GM23338 (cell line): ENCODE measurements at regions not wholly inside any gene's neighbourhood (a gene's known extent, or its start where the extent isn't known, plus 50 kb on each side); places are given as distances from the start of the nearest gene placed in this dataset.

Experiments used
- ATAC-seq: fragments of 200-7000 bp; cut with Tn5 transposase; 3 replicates; pipeline ENCODE4 v1.9.1; 2020
- DNase-seq: peaks from one replicate; pipeline ENCODE4 v3.0.0-alpha.2; 2015; ENCODE audit warnings: low spot score
- H2AFZ ChIP-seq: fragments of 200-600 bp; sonication (generic); 2 replicates; pipeline ENCODE4 v1.8.0; 2016; ENCODE audit warnings: antibody characterized with exemption, mild to moderate bottlenecking, moderate library complexity
- H3F3A ChIP-seq: fragments of 200-600 bp; sonication (generic); replicated peaks from 2 replicates; pipeline ENCODE4 v1.8.0; 2017; ENCODE audit warnings: antibody characterized with exemption, mixed run types, low read depth
- H3K27ac ChIP-seq: fragments of 200-600 bp; sonication (generic); 2 replicates; pipeline ENCODE4 v1.6.1; 2016; ENCODE audit warnings: low read depth
- H3K27me3 ChIP-seq: fragments of 200-600 bp; sonication (generic); 2 replicates; pipeline ENCODE4 v1.8.0; 2016; ENCODE audit warnings: mild to moderate bottlenecking, mixed run types, moderate library complexity; ENCODE audit not compliant: insufficient read depth
- H3K36me3 ChIP-seq: fragments of 200-600 bp; sonication (generic); 2 replicates; pipeline ENCODE4 v1.8.0; 2016; ENCODE audit warnings: mild to moderate bottlenecking; ENCODE audit not compliant: insufficient read depth
- H3K4me1 ChIP-seq: fragments of 200-600 bp; sonication (generic); 2 replicates; pipeline ENCODE4 v1.8.0; 2016; ENCODE audit warnings: mild to moderate bottlenecking, moderate library complexity; ENCODE audit not compliant: insufficient read depth
- H3K4me2 ChIP-seq: fragments of 200-600 bp; sonication (generic); 2 replicates; pipeline ENCODE4 v1.7.1; 2017; ENCODE audit warnings: mixed run types
- H3K4me3 ChIP-seq: fragments of 200-600 bp; sonication (generic); 2 replicates; pipeline ENCODE4 v1.6.1; 2016; ENCODE audit warnings: mixed run types
- H3K79me2 ChIP-seq: fragments of 200-600 bp; sonication (generic); replicated peaks from 2 replicates; pipeline ENCODE4 v1.8.0; 2017; ENCODE audit warnings: mild to moderate bottlenecking; ENCODE audit not compliant: insufficient read depth
- H3K9me2 ChIP-seq: fragments of 200-600 bp; sonication (generic); 2 replicates; pipeline ENCODE4 v1.8.0; 2017; ENCODE audit not compliant: insufficient read depth
- H4K20me1 ChIP-seq: fragments of 200-600 bp; sonication (generic); replicated peaks from 2 replicates; pipeline ENCODE4 v1.8.0; 2017; ENCODE audit warnings: mild to moderate bottlenecking; ENCODE audit not compliant: insufficient read depth
- H3K27ac Mint-ChIP-seq: 2 replicates; pipeline ENCODE4 v1.8.0; 2020; ENCODE audit warnings: inconsistent platforms, mild to moderate bottlenecking, moderate library complexity, mixed read lengths
- H3K27me3 Mint-ChIP-seq: 3 replicates; pipeline ENCODE4 v1.8.0; 2022; ENCODE audit warnings: low read depth, mild to moderate bottlenecking, moderate library complexity, mixed read lengths, inconsistent platforms; ENCODE audit not compliant: insufficient read depth, poor library complexity
- H3K36me3 Mint-ChIP-seq: 3 replicates; pipeline ENCODE4 v1.8.0; 2021; ENCODE audit warnings: low read depth, mild to moderate bottlenecking, inconsistent platforms, moderate library complexity, mixed read lengths
- H3K4me1 Mint-ChIP-seq: 3 replicates; pipeline ENCODE4 v1.8.0; 2020; ENCODE audit warnings: mild to moderate bottlenecking, inconsistent platforms, mixed read lengths
- H3K4me3 Mint-ChIP-seq: 3 replicates; pipeline ENCODE4 v1.8.0; 2021; ENCODE audit warnings: moderate library complexity, mild to moderate bottlenecking, inconsistent platforms, mixed read lengths
- H3K9me3 Mint-ChIP-seq: 3 replicates; pipeline ENCODE4 v1.8.0; 2020; ENCODE audit warnings: moderate library complexity, mild to moderate bottlenecking, inconsistent platforms, mixed read lengths
- CREB1 ChIP-seq: fragments of 250-450 bp; sonication (Bioruptor Pico); IDR thresholded peaks from 2 replicates; pipeline ENCODE4 v1.5.0; 2020; ENCODE audit warnings: low read depth, mild to moderate bottlenecking, moderate library complexity
- CTCF ChIP-seq, 2 experiments: fragments of 200-600 bp in 1 of 2; sonication (generic) in 1 of 2; conservative IDR thresholded peaks; 2 replicates each; pipeline versions ENCODE4 v1.5.1 to v1.6.1; 2016 to 2017; ENCODE audit warnings: antibody characterized with exemption in 2 of 2, low read depth in 2 of 2, mild to moderate bottlenecking in 2 of 2, moderate library complexity in 1 of 2
- ETS1 ChIP-seq: IDR thresholded peaks from 2 replicates; pipeline ENCODE4 v1.6.1; 2016; ENCODE audit warnings: antibody characterized with exemption
- EZH2 ChIP-seq: fragments of 200-600 bp; sonication (generic); IDR thresholded peaks from one replicate; pipeline ENCODE4 v1.8.0; 2017; ENCODE audit warnings: antibody characterized with exemption, mild to moderate bottlenecking, low read depth; ENCODE audit not compliant: unreplicated experiment
- EZH2phosphoT487 ChIP-seq: fragments of 200-600 bp; sonication (generic); IDR thresholded peaks from one replicate; pipeline ENCODE4 v1.8.1; 2018; ENCODE audit warnings: antibody characterized with exemption; ENCODE audit not compliant: unreplicated experiment
- JUNB ChIP-seq: IDR thresholded peaks from one replicate; pipeline ENCODE4 v1.6.1; 2016; ENCODE audit warnings: antibody characterized with exemption; ENCODE audit not compliant: unreplicated experiment
- NANOG ChIP-seq: IDR thresholded peaks from 2 replicates; pipeline ENCODE4 v1.6.1; 2016; ENCODE audit warnings: antibody characterized with exemption, borderline replicate concordance

- no peaks in the 10 kb centered on the region for H3K36me3 ChIP-seq
Observed at GRCh38 chr19:29320618-29321017, 107.7 kb upstream of the UQCRFS1 start.

GRCh38 chr19:29321116-29321515, 108.2 kb upstream of the UQCRFS1 start:
- no peak for DNase-seq
- Histone ChIP-seq H3K27ac (no peak overlapping the region), H3K79me2 (no peaks in the 10 kb centered on the region), H3K4me2 (no peak overlapping the region), H3K4me3 (no peak overlapping the region), H4K20me1 (no peaks in the 10 kb centered on the region), H3K36me3 (no peaks in the 10 kb centered on the region), H3K9me2 (no peaks in the 10 kb centered on the region), H2AFZ (no peak overlapping the region), H3F3A (no peaks in the 10 kb centered on the region), H3K4me1 (peaks cover 1% of the 10 kb centered on the region; the same call in 1 of the 2 replicates), H3K27me3 (no peaks in the 10 kb centered on the region)
- Mint-ChIP-seq H3K9me3 (no peaks in the 10 kb centered on the region; the same call in 1 of the 3 replicates), H3K4me1 (peaks cover 4% of the 10 kb centered on the region; the same call in 2 of the 3 replicates), H3K4me3 (no peak overlapping the region), H3K36me3 (no peaks in the 10 kb centered on the region), H3K27ac (no peak overlapping the region), H3K27me3 (peaks cover 9% of the 10 kb centered on the region)
- ATAC-seq, result no peak
- no peak for TF ChIP-seq JUNB
- TF ChIP-seq CREB1, result no peak
- no peak for TF ChIP-seq EZH2
- no peak for TF ChIP-seq NANOG
- TF ChIP-seq EZH2phosphoT487, result no peak
- TF ChIP-seq ETS1, result no peak

More at GRCh38 chr19:29320618-29321017, 107.7 kb upstream of the UQCRFS1 start:
- H3K4me1 Mint-ChIP-seq, result peaks cover 8% of the 10 kb centered on the region; the same call in 2 of the 3 replicates
- DNase-seq (no peak), ATAC-seq (no peak)
- Histone ChIP-seq H3K27ac (no peak overlapping the region), H3F3A (no peaks in the 10 kb centered on the region), H3K4me2 (no peak overlapping the region), H3K79me2 (no peaks in the 10 kb centered on the region), H3K9me2 (no peaks in the 10 kb centered on the region), H4K20me1 (no peaks in the 10 kb centered on the region), H3K27me3 (no peaks in the 10 kb centered on the region), H3K4me3 (no peak overlapping the region), H3K4me1 (peaks cover 6% of the 10 kb centered on the region), H2AFZ (no peak overlapping the region)
- H3K27me3 Mint-ChIP-seq, result peaks cover 7% of the 10 kb centered on the region
- no peaks in the 10 kb centered on the region for H3K36me3 Mint-ChIP-seq
- no peak overlapping the region for H3K27ac Mint-ChIP-seq
- TF ChIP-seq CTCF (conservative IDR thresholded peaks at IDR 0.05; ENCODE audit: low read depth in 2 of 2) (no peak), JUNB (no peak), EZH2 (no peak), NANOG (no peak), ETS1 (no peak)
- H3K4me3 Mint-ChIP-seq, result no peak overlapping the region
- no peaks in the 10 kb centered on the region; the same call in 1 of the 3 replicates for H3K9me3 Mint-ChIP-seq
